Peyer's patch (tissue), 4 donors: ENCODE measurements at regions not wholly inside any gene's neighbourhood (a gene's known extent, or its start where the extent isn't known, plus 50 kb on each side); places are given as distances from the start of the nearest gene placed in this dataset.
"Not testable (repeated sequence)": the region's sequence is repeated elsewhere in the genome, so short reads cannot be mapped to it uniquely, and the experiment has no call there.

Source experiments
- CTCF ChIP-seq, 6 experiments: fragments of 450-650 bp in 4 of 6; fragments of 200-600 bp in 2 of 6; sonication (generic) in 1 of 6; IDR thresholded peaks; one replicate each; pipeline ENCODE4 v1.5.1; 2017 to 2019; ENCODE audit warnings: antibody characterized with exemption in 6 of 6, mild to moderate bottlenecking in 3 of 6, moderate library complexity in 1 of 6
- POLR2A ChIP-seq, 2 donors: fragments of 450-650 bp; IDR thresholded peaks; one replicate each; pipeline ENCODE4 v1.5.1; 2017; ENCODE audit warnings: antibody characterized with exemption in 2 of 2, mild to moderate bottlenecking in 2 of 2, moderate library complexity in 2 of 2

DNA sequence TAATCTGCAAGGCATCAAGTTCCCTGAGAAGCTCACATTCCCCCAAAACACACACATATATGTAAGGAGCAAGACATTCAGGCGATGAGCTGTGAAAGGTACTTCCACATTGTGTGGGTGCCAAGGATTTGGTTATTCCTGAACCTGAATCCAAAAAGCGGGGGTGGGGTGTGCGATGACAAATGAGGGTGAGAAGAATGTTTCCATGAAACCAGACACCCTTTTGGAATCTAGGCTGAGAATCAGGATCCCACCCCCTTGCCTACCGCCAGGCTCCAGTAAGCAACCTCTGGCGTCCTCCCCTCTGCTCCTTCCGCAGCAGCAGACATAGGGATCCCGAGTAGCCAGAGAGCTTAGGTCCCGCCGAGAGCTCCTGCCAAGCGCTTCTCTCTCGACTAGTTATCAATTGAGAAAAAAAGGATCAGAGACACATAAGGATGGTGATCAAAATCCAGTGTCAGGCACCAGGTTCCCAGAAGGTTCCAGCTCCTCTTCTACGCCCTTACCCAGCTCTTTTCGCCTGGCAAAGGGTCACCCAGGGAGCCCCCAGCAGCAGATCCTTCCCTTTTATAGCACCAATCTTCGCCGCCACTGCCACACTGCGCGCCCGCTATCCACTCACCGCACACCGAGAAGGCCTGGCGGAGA is 191.1 kb downstream of the USP22 start:
- not testable (repeated sequence) for TF ChIP-seq CTCF, POLR2A (IDR thresholded peaks at IDR 0.05)
